Upper lobe of left lung (tissue), 6 donors: ENCODE measurements at regions not wholly inside any gene's neighbourhood (a gene's known extent, or its start where the extent isn't known, plus 50 kb on each side); places are given as distances from the start of the nearest gene placed in this dataset.

Source experiments
- ATAC-seq, 2 donors: fragments of 200-7000 bp; cut with Tn5 transposase; one replicate each; pipeline ENCODE4 v1.9.1; 2022; ENCODE audit warnings: mild to moderate bottlenecking in 2 of 2, moderate library complexity in 2 of 2; ENCODE audit not compliant: low FRiP score in 2 of 2
- DNase-seq, 2 donors: peaks; one replicate each; pipeline ENCODE4 v3.0.0-alpha.2; 2019 to 2020
- H3K27ac ChIP-seq, 4 donors: fragments of 200-600 bp; sonication (generic); one replicate each; pipeline ENCODE4 v1.5.1; 2016 to 2019
- H3K27me3 ChIP-seq, 4 donors: fragments of 200-600 bp; sonication (generic); one replicate each; pipeline ENCODE4 v1.5.1; 2017 to 2019
- H3K36me3 ChIP-seq, 4 donors: fragments of 200-600 bp; sonication (generic); one replicate each; pipeline ENCODE4 v1.5.1; 2016 to 2019
- H3K4me1 ChIP-seq, 4 donors: fragments of 200-600 bp; sonication (generic); one replicate each; pipeline ENCODE4 v1.5.1; 2018 to 2019
- H3K4me3 ChIP-seq, 4 donors: fragments of 200-600 bp; sonication (generic); one replicate each; pipeline ENCODE4 v1.5.1; 2017 to 2019; ENCODE audit warnings: mild to moderate bottlenecking in 2 of 4, moderate library complexity in 1 of 4
- H3K9me3 ChIP-seq, 4 donors: fragments of 200-600 bp; sonication (generic); one replicate each; pipeline ENCODE4 v1.5.1; 2018 to 2019
- EP300 ChIP-seq, 4 donors: sonication (generic); formaldehyde crosslinking; IDR thresholded peaks; one replicate each; pipeline ENCODE4 v1.5.1; 2017; ENCODE audit warnings: antibody characterized with exemption in 4 of 4, control low read depth in 2 of 4
- POLR2A ChIP-seq, 4 donors: fragments of 450-650 bp; IDR thresholded peaks; one replicate each; pipeline ENCODE4 v1.5.1; 2016 to 2017; ENCODE audit warnings: antibody characterized with exemption in 4 of 4, mild to moderate bottlenecking in 2 of 4
- POLR2AphosphoS5 ChIP-seq, 2 donors: sonication (generic); formaldehyde crosslinking; IDR thresholded peaks; one replicate each; pipeline ENCODE4 v1.5.1; 2017; ENCODE audit warnings: antibody characterized with exemption in 2 of 2
- WGBS, 2 donors: methylation state at CpG; one replicate each; pipeline ENCODE4 v1.1.5; 2017 to 2018; 5-methylcytosine and 5-hydroxymethylcytosine counted together
- TF ChIP-seq, protein P1 (sequence below), 6 experiments: fragments of 450-650 bp in 4 of 6; fragments of 200-600 bp in 2 of 6; sonication (generic) in 2 of 6; IDR thresholded peaks; one replicate each; pipeline ENCODE4 v1.5.1; 2016 to 2019; ENCODE audit warnings: antibody characterized with exemption in 6 of 6
- donor health status: DM: no; HTN: no; CAD: no; lungs with moderate emphysema.
- donor health status: DM: no; HTN: yes; CAD: no; lungs with severe emphysema.

- Histone ChIP-seq H3K9me3 (peaks cover 0 to 6% (median 0%) of the 10 kb centered on the region in 4 donors), H3K36me3 (no peaks in the 10 kb centered on the region), H3K27ac (no peak overlapping the region), H3K27me3 (no peaks in the 10 kb centered on the region), H3K4me1 (no peaks in the 10 kb centered on the region), H3K4me3 (no peak overlapping the region)
- 18 to 35% methylated on average over 1 of the region's 1 CpG for WGBS, 2 donors
- ATAC-seq (no peak), DNase-seq (no peak)
- TF ChIP-seq, protein P1, sequence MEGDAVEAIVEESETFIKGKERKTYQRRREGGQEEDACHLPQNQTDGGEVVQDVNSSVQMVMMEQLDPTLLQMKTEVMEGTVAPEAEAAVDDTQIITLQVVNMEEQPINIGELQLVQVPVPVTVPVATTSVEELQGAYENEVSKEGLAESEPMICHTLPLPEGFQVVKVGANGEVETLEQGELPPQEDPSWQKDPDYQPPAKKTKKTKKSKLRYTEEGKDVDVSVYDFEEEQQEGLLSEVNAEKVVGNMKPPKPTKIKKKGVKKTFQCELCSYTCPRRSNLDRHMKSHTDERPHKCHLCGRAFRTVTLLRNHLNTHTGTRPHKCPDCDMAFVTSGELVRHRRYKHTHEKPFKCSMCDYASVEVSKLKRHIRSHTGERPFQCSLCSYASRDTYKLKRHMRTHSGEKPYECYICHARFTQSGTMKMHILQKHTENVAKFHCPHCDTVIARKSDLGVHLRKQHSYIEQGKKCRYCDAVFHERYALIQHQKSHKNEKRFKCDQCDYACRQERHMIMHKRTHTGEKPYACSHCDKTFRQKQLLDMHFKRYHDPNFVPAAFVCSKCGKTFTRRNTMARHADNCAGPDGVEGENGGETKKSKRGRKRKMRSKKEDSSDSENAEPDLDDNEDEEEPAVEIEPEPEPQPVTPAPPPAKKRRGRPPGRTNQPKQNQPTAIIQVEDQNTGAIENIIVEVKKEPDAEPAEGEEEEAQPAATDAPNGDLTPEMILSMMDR (IDR thresholded peaks at IDR 0.05), result no peak
- no peak for TF ChIP-seq POLR2A (IDR thresholded peaks at IDR 0.05)
- TF ChIP-seq POLR2AphosphoS5 (IDR thresholded peaks at IDR 0.05), result no peak
- TF ChIP-seq EP300 (IDR thresholded peaks at IDR 0.05), result no peak
Measured at GRCh38 chr11:41786087-41786486, 326.6 kb upstream of the LRRC4C start.

- Histone ChIP-seq H3K27me3 (no peaks in the 10 kb centered on the region), H3K9me3 (peaks cover 0 to 6% (median 0%) of the 10 kb centered on the region in 4 donors), H3K36me3 (no peaks in the 10 kb centered on the region), H3K27ac (no peak overlapping the region), H3K4me3 (no peak overlapping the region), H3K4me1 (no peaks in the 10 kb centered on the region)
- TF ChIP-seq, protein P1 (IDR thresholded peaks at IDR 0.05), result no peak
- TF ChIP-seq POLR2A (IDR thresholded peaks at IDR 0.05) (no peak), POLR2AphosphoS5 (IDR thresholded peaks at IDR 0.05) (no peak), EP300 (IDR thresholded peaks at IDR 0.05) (no peak)
- WGBS, 2 donors, result 84 to 86% methylated on average over 6 to 21 of the region's 23 CpGs
- ATAC-seq (no peak), DNase-seq (peak in 1 of 2 donors; percentile 70)
Measured at GRCh38 chr11:41788177-41788576, 328.7 kb upstream of the LRRC4C start.

DNA sequence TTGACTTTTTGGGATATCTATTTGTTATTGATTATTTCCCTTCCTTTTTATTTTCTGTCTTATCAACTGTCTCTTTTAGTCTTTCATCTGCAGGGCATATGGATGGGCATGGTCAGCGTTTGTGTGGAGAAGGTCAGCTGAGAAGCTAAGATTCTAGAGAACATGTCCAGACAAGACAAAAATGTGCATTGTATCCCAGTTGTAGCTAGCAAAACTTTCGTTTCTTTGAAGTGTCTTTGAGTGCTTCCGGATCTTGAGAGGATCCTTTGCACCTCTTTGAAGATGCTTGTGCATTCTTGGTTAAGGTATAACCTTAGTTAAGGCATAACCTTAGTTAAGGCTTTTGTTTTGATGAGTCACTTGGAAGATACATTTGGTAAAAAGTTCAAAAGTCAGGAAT, 329.9 kb upstream of the LRRC4C start:
- no peak for TF ChIP-seq EP300 (IDR thresholded peaks at IDR 0.05)
- TF ChIP-seq POLR2AphosphoS5 (IDR thresholded peaks at IDR 0.05), result no peak
- no peak for TF ChIP-seq POLR2A (IDR thresholded peaks at IDR 0.05)
- TF ChIP-seq, protein P1 (IDR thresholded peaks at IDR 0.05), result no peak
- no peak overlapping the region for H3K4me3 ChIP-seq
- peaks cover 0 to 6% (median 0%) of the 10 kb centered on the region in 4 donors for H3K9me3 ChIP-seq
- H3K36me3 ChIP-seq, result no peaks in the 10 kb centered on the region
- no peak overlapping the region for H3K27ac ChIP-seq
- H3K4me1 ChIP-seq, result no peaks in the 10 kb centered on the region
- DNase-seq, result no peak
- 61 to 70% methylated on average over 3 of the region's 3 CpGs for WGBS, 2 donors
- no peak for ATAC-seq
- H3K27me3 ChIP-seq, result no peaks in the 10 kb centered on the region

- H3K4me1 ChIP-seq, result no peaks in the 10 kb centered on the region
- no peak overlapping the region for H3K4me3 ChIP-seq
- no peak for ATAC-seq
- no peak for DNase-seq
- no peaks in the 10 kb centered on the region for H3K27me3 ChIP-seq
- H3K9me3 ChIP-seq, result no peaks in the 10 kb centered on the region
- WGBS, 2 donors, result 36 to 38% methylated on average over 1 of the region's 1 CpG
- TF ChIP-seq EP300 (IDR thresholded peaks at IDR 0.05) (no peak), POLR2A (IDR thresholded peaks at IDR 0.05) (no peak), POLR2AphosphoS5 (IDR thresholded peaks at IDR 0.05) (no peak)
- TF ChIP-seq, protein P1 (IDR thresholded peaks at IDR 0.05), result no peak
- H3K36me3 ChIP-seq, result no peaks in the 10 kb centered on the region
- no peak overlapping the region for H3K27ac ChIP-seq
Measured at GRCh38 chr11:41795004-41795403, 335.6 kb upstream of the LRRC4C start.

- TF ChIP-seq POLR2A (IDR thresholded peaks at IDR 0.05), result no peak
- no peak overlapping the region for H3K27ac ChIP-seq
- DNase-seq (no peak), ATAC-seq (no peak)
- H3K36me3 ChIP-seq, result no peaks in the 10 kb centered on the region
- no peaks in the 10 kb centered on the region for H3K27me3 ChIP-seq
- no peaks in the 10 kb centered on the region for H3K4me1 ChIP-seq
- H3K4me3 ChIP-seq, result no peak overlapping the region
- no peaks in the 10 kb centered on the region for H3K9me3 ChIP-seq
Measured at GRCh38 chr11:41799754-41800153, 340.3 kb upstream of the LRRC4C start.
